ENCODE measurements at regions not wholly inside any gene's neighbourhood (a gene's known extent, or its start where the extent isn't known, plus 50 kb on each side); places are given as distances from the start of the nearest gene placed in this dataset.

DNA sequence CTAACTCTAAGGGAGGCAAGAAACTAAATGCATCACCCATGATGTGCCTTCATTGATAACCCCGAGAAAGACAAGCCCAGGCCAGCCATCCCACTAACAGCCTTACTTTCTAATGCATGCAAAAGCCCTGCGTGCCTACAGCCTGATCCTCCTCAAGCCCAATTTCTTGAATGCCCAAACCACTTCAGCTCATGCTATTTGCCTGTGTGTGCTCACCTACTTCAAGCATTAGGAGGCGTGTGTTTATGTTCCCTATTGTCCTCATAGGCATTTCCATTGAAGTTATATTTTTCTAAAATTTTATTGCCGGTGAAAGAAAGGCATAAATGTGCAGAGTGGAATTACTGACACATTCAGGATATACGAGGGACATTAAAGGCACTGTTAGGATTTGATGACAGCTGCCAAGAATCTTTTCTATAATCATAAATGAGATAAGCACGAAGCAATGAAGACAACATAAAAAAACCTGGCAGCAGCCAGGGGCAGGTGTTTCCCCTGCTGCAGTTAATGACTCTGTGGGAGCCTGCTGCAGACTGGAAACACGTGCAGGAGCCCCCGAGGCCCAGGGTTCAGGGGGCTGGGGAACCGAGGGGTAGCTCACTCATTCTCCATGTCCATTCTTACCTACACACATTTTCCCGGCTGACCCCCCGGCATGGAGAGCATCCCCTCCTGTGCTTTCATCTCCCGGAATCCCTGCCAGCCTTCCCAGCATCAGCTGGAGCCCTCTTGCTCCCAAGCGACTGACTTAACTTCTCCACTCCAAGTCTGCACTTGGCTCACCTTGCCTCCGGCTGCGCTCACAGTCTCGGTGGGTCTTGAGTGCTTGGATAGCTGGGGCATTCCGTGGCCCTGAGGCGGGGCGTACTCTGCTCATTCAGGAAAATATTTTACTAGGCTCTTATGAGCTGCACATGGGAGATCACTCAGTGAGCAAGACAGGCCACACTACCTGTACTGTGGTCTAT lies 292.3 kb upstream of the SIX2 start:
- H3K36me3 ChIP-seq: no peaks in the 10 kb centered on the region
- no peaks in the 10 kb centered on the region for H3K4me1 ChIP-seq
- H3K4me3 ChIP-seq: no peak overlapping the region
- H3K9me3 ChIP-seq: no peaks in the 10 kb centered on the region
- H3K27me3 ChIP-seq: peaks cover 0 to 34% (median 0%) of the 10 kb centered on the region in 4 donors
- no peak overlapping the region for H3K27ac ChIP-seq
- 61 to 67% methylated on average over 17 to 19 of the region's 19 CpGs for WGBS, 2 donors
- DNase-seq: no peak
- intact Hi-C loops (cut with DNase I): no loop called here
- TF ChIP-seq POLR2A (IDR thresholded peaks at IDR 0.05): no peak
- TF ChIP-seq, protein P1, sequence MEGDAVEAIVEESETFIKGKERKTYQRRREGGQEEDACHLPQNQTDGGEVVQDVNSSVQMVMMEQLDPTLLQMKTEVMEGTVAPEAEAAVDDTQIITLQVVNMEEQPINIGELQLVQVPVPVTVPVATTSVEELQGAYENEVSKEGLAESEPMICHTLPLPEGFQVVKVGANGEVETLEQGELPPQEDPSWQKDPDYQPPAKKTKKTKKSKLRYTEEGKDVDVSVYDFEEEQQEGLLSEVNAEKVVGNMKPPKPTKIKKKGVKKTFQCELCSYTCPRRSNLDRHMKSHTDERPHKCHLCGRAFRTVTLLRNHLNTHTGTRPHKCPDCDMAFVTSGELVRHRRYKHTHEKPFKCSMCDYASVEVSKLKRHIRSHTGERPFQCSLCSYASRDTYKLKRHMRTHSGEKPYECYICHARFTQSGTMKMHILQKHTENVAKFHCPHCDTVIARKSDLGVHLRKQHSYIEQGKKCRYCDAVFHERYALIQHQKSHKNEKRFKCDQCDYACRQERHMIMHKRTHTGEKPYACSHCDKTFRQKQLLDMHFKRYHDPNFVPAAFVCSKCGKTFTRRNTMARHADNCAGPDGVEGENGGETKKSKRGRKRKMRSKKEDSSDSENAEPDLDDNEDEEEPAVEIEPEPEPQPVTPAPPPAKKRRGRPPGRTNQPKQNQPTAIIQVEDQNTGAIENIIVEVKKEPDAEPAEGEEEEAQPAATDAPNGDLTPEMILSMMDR (IDR thresholded peaks at IDR 0.05): no peak

DNA sequence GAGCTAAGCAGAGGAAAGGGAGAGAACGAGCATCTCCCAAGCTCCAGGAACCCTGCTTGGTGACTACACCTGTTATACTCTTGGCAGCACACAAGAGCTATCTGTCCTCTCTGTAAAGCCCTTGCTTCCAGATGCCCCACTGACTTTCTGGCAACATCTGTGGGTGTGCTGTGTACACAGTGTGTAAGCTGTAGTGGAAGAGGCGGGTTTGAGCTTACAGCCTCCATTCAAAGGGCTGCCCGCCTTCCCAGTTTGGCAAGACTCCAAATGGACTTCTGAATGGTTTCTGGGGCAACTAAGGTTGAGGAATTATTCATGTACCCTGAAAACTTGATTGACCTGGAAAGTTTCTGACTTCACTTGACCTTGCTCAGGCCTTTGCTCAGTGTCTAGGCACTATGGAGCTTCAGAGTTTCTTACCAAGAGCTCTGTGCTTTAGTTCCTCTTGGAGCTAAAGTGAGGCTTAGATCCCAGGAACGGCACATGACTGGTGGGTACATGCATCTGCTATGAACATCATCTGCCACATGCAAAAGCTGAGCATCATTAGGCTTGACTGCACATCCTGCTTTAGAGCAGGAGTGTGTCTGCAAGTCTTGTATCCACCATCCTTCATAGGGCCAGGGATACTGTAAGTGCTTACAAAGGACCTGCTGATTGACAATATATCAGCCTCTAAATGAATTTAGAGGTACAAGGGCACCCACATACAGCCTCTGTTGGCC lies 290.9 kb upstream of the SIX2 start:
- H3K9me3 ChIP-seq: no peaks in the 10 kb centered on the region
- H3K4me1 ChIP-seq: no peaks in the 10 kb centered on the region
- DNase-seq: no peak
- H3K4me3 ChIP-seq: no peak overlapping the region
- no peak overlapping the region for H3K27ac ChIP-seq
- 76 to 81% methylated on average over 2 to 3 of the region's 4 CpGs for WGBS, 2 donors
- intact Hi-C loops (cut with DNase I): no loop called here
- TF ChIP-seq POLR2A (IDR thresholded peaks at IDR 0.05): no peak
- H3K36me3 ChIP-seq: no peaks in the 10 kb centered on the region
- H3K27me3 ChIP-seq: peaks cover 0 to 33% (median 0%) of the 10 kb centered on the region in 4 donors

DNA sequence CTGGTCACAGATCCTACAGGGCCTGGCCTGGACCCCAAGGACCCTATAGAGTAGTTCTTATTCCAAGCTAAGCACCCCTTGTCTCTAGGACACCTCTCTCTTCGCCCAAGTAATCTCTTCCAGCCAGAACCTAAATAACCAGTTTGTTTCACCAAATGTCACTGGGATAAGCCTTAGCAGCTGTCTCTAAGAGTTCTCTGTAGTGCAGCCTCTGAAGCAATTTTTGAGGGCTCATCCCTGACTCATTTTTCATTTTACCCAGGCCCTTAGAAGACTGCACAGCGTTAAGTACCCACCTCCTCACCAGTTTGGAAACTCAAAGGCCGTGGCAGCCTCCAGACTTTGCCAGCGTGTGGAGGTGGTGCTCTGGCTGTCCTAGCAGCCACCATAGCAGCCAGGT lies 290.1 kb upstream of the SIX2 start:
- Histone ChIP-seq H3K27me3 (peaks cover 0 to 27% (median 0%) of the 10 kb centered on the region in 4 donors), H3K36me3 (no peaks in the 10 kb centered on the region), H3K4me3 (no peak overlapping the region), H3K27ac (no peak overlapping the region), H3K9me3 (no peaks in the 10 kb centered on the region), H3K4me1 (no peaks in the 10 kb centered on the region)
- 78 to 80% methylated on average over 2 to 4 of the region's 4 CpGs for WGBS, 2 donors
- TF ChIP-seq, protein P1 (IDR thresholded peaks at IDR 0.05): no peak
- no peak for TF ChIP-seq POLR2A (IDR thresholded peaks at IDR 0.05)
- no peak for DNase-seq
- intact Hi-C loops (cut with DNase I): no loop called here

DNA sequence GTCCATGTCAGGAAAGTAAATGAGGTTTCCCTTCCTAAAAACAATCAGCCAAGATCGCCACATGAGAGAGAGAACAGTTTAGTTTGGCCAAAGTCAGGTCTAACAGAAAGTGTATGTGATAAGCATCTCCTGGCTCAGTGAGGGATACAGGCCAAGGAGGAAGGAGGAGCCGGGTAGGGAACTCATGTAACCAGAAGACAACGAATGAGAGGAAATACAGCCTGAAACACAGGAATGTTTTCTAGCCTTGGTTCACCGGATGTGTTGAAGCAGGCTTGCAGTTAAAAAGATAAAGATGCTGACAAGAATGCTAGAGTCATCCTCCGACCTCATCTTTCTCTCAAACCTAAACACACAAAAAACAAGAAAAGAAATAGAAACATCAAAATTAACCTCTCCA lies 283.9 kb upstream of the SIX2 start:
- H3K27me3 ChIP-seq: peaks cover 0 to 11% (median 0%) of the 10 kb centered on the region in 4 donors
- H3K4me3 ChIP-seq: no peak overlapping the region
- H3K4me1 ChIP-seq: no peaks in the 10 kb centered on the region
- 46 to 53% methylated on average over 5 of the region's 5 CpGs for WGBS, 2 donors
- H3K27ac ChIP-seq: no peak overlapping the region
- intact Hi-C loops (cut with DNase I): no loop called here
- DNase-seq: no peak
- TF ChIP-seq POLR2A (IDR thresholded peaks at IDR 0.05): no peak
- TF ChIP-seq, protein P1 (IDR thresholded peaks at IDR 0.05): no peak
- H3K9me3 ChIP-seq: no peaks in the 10 kb centered on the region
- no peaks in the 10 kb centered on the region for H3K36me3 ChIP-seq

DNA sequence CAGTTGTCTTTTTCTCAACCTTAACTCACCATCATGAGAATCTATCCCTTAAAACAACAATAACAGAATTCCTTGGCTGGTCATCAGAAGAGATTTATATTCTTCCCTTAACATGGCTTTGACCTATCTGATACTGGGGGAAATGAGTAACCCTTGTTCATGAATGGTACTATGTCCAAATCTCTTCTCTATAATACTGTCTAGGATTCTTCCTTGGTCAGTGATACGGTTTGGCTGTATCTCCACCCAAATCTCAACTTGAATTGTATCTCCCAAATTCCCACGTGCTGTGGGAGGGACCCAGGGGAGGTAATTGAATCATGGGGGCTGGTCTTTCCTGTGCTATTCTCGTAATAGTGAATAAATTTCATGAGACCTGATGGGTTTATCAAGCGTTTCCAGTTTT lies 282.0 kb upstream of the SIX2 start:
- Histone ChIP-seq H3K36me3 (no peaks in the 10 kb centered on the region), H3K4me1 (no peaks in the 10 kb centered on the region), H3K4me3 (no peak overlapping the region), H3K27me3 (peaks cover 0 to 10% (median 0%) of the 10 kb centered on the region in 4 donors), H3K27ac (no peak overlapping the region), H3K9me3 (no peaks in the 10 kb centered on the region)
- TF ChIP-seq, protein P1 (IDR thresholded peaks at IDR 0.05): no peak
- TF ChIP-seq POLR2A (IDR thresholded peaks at IDR 0.05): no peak
- intact Hi-C loops (cut with DNase I): no loop called here
- no peak for DNase-seq
- WGBS, 2 donors: 63 to 76% methylated on average over 4 of the region's 4 CpGs

All from esophagus squamous epithelium (tissue), 5 donors.